Ishikawa (cell line): ENCODE measurements at regions not wholly inside any gene's neighbourhood (a gene's known extent, or its start where the extent isn't known, plus 50 kb on each side); places are given as distances from the start of the nearest gene placed in this dataset.

ENCODE experiments used
- CEBPB ChIP-seq: IDR thresholded peaks from 2 replicates; pipeline ENCODE4 v1.6.1; 2012
- FOXM1 ChIP-seq: IDR thresholded peaks from 2 replicates; pipeline ENCODE4 v1.6.1; 2012; ENCODE audit warnings: low read depth, borderline replicate concordance
- TEAD4 ChIP-seq: IDR thresholded peaks from 2 replicates; pipeline ENCODE4 v1.6.1; 2012
- YY1 ChIP-seq: IDR thresholded peaks from 2 replicates; pipeline ENCODE4 v1.6.1; 2012; ENCODE audit warnings: low read depth

DNA sequence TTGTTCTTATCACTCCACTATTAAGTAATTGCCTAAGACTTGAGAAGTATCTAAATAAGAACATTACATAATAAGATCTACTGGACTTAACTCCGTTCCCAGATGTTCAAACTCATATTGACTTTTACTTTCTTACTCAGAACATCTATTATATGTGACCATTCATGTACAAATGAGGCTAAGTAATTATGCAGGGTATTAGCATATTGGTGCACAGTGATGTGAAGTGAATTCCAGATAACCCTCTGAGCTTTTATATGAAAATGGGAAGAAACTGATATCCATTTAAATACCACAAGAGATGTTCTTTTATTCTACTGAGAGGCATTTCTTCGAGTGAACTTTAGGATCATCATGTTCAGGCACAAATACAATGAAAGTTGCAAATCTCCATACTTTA lies 135.7 kb downstream of the ZPLD1 start:
- TF ChIP-seq TEAD4 (no peak), FOXM1 (no peak), CEBPB (no peak), YY1 (no peak)
